ENCODE measurements at regions not wholly inside any gene's neighbourhood (a gene's known extent, or its start where the extent isn't known, plus 50 kb on each side); places are given as distances from the start of the nearest gene placed in this dataset.

- no peak overlapping the region for H3K27ac Mint-ChIP-seq
These were observed 542.2 kb downstream of the CDH11 start for GRCh38 chr16:64579712-64580111.

GRCh38 chr16:64545768-64546167 lies 576.1 kb downstream of the CDH11 start:
- Mint-ChIP-seq H3K27ac (no peak overlapping the region), H3K9me3 (peaks cover 21 to 27% of the 10 kb centered on the region in 2 donors), H3K36me3 (peaks cover 0 to 12% of the 10 kb centered on the region in 2 donors)
- ATAC-seq = no peak
- no peak for DNase-seq (ENCODE audit: low spot score in 2 of 2)

More at GRCh38 chr16:64579712-64580111, 542.2 kb downstream of the CDH11 start:
- DNase-seq (ENCODE audit: low spot score in 2 of 2) = no peak
- peaks cover 12 to 20% of the 10 kb centered on the region in 2 donors for H3K9me3 Mint-ChIP-seq
- H3K36me3 Mint-ChIP-seq = no peaks in the 10 kb centered on the region
- ATAC-seq = no peak

GRCh38 chr16:64544859-64545258 lies 577.0 kb downstream of the CDH11 start:
- H3K9me3 Mint-ChIP-seq = peaks cover 21 to 27% of the 10 kb centered on the region in 2 donors
- H3K36me3 Mint-ChIP-seq = peaks cover 0 to 12% of the 10 kb centered on the region in 2 donors
- ATAC-seq (no peak), DNase-seq (ENCODE audit: low spot score in 2 of 2) (no peak)
- no peak overlapping the region for H3K27ac Mint-ChIP-seq

- Mint-ChIP-seq H3K36me3 (peaks cover 0 to 5% of the 10 kb centered on the region in 2 donors), H3K27ac (no peak overlapping the region), H3K9me3 (peaks cover 17 to 24% of the 10 kb centered on the region in 2 donors)
- no peak for ATAC-seq
- no peak for DNase-seq (ENCODE audit: low spot score in 2 of 2)
These were observed 578.4 kb downstream of the CDH11 start for GRCh38 chr16:64543441-64543840.

- H3K9me3 Mint-ChIP-seq = peaks cover 16 to 24% of the 10 kb centered on the region in 2 donors
- peaks cover 0 to 5% of the 10 kb centered on the region in 2 donors for H3K36me3 Mint-ChIP-seq
- ATAC-seq (no peak), DNase-seq (ENCODE audit: low spot score in 2 of 2) (no peak)
- H3K27ac Mint-ChIP-seq = no peak overlapping the region
These were observed 578.8 kb downstream of the CDH11 start for GRCh38 chr16:64543031-64543430.

GRCh38 chr16:64542152-64542551 lies 579.7 kb downstream of the CDH11 start:
- H3K27ac Mint-ChIP-seq = no peak overlapping the region
- DNase-seq (ENCODE audit: low spot score in 2 of 2) = no peak
- H3K36me3 Mint-ChIP-seq = peaks cover 0 to 5% of the 10 kb centered on the region in 2 donors
- ATAC-seq = no peak
- H3K9me3 Mint-ChIP-seq = peaks cover 13 to 24% of the 10 kb centered on the region in 2 donors

GRCh38 chr16:64541621-64542020 lies 580.2 kb downstream of the CDH11 start:
- H3K36me3 Mint-ChIP-seq = peaks cover 0 to 5% of the 10 kb centered on the region in 2 donors
- ATAC-seq = no peak
- no peak for DNase-seq (ENCODE audit: low spot score in 2 of 2)
- H3K27ac Mint-ChIP-seq = no peak overlapping the region
- peaks cover 12 to 24% of the 10 kb centered on the region in 2 donors for H3K9me3 Mint-ChIP-seq

- Mint-ChIP-seq H3K27ac (no peak overlapping the region), H3K9me3 (peaks cover 18 to 21% of the 10 kb centered on the region in 2 donors), H3K36me3 (peaks cover 0 to 5% of the 10 kb centered on the region in 2 donors)
- ATAC-seq (no peak), DNase-seq (ENCODE audit: low spot score in 2 of 2) (no peak)
These were observed 581.4 kb downstream of the CDH11 start for GRCh38 chr16:64540434-64540833.

GRCh38 chr16:64539811-64540371 lies 582.0 kb downstream of the CDH11 start:
- no peak for ATAC-seq
- Mint-ChIP-seq H3K9me3 (peaks cover 23 to 26% of the 10 kb centered on the region in 2 donors), H3K27ac (no peak overlapping the region), H3K36me3 (peaks cover 0 to 9% of the 10 kb centered on the region in 2 donors)
- no peak for DNase-seq (ENCODE audit: low spot score in 2 of 2)

- peaks cover 30 to 46% of the 10 kb centered on the region in 2 donors for H3K9me3 Mint-ChIP-seq
- H3K27ac Mint-ChIP-seq = no peak overlapping the region
- H3K36me3 Mint-ChIP-seq = peaks cover 0 to 17% of the 10 kb centered on the region in 2 donors
- DNase-seq (ENCODE audit: low spot score in 2 of 2) (no peak), ATAC-seq (no peak)
These were observed 587.6 kb downstream of the CDH11 start for GRCh38 chr16:64534180-64534780.

- Mint-ChIP-seq H3K9me3 (peaks cover 30 to 47% of the 10 kb centered on the region in 2 donors), H3K36me3 (peaks cover 0 to 11% of the 10 kb centered on the region in 2 donors), H3K27ac (no peak overlapping the region)
- ATAC-seq (no peak), DNase-seq (ENCODE audit: low spot score in 2 of 2) (no peak)
These were observed 589.2 kb downstream of the CDH11 start for GRCh38 chr16:64532691-64533090.

GRCh38 chr16:64532117-64532516 lies 589.7 kb downstream of the CDH11 start:
- DNase-seq (ENCODE audit: low spot score in 2 of 2) = no peak
- H3K36me3 Mint-ChIP-seq = peaks cover 0 to 11% of the 10 kb centered on the region in 2 donors
- peaks cover 36 to 49% of the 10 kb centered on the region in 2 donors for H3K9me3 Mint-ChIP-seq
- no peak for ATAC-seq
- H3K27ac Mint-ChIP-seq = no peak overlapping the region

GRCh38 chr16:64531401-64531800 lies 590.5 kb downstream of the CDH11 start:
- Mint-ChIP-seq H3K27ac (no peak overlapping the region), H3K36me3 (peaks cover 0 to 11% of the 10 kb centered on the region in 2 donors), H3K9me3 (peaks cover 38 to 48% of the 10 kb centered on the region in 2 donors)
- ATAC-seq (no peak), DNase-seq (ENCODE audit: low spot score in 2 of 2) (no peak)

- no peak for DNase-seq (ENCODE audit: low spot score in 2 of 2)
- Mint-ChIP-seq H3K36me3 (peaks cover 0 to 4% of the 10 kb centered on the region in 2 donors), H3K27ac (no peak overlapping the region), H3K9me3 (peaks cover 10 to 14% of the 10 kb centered on the region in 2 donors)
- ATAC-seq = no peak
These were observed 599.3 kb downstream of the CDH11 start for GRCh38 chr16:64522548-64522947.

- Mint-ChIP-seq H3K27ac (no peak overlapping the region), H3K36me3 (peaks cover 0 to 4% of the 10 kb centered on the region in 2 donors), H3K9me3 (peaks cover 3 to 5% of the 10 kb centered on the region in 2 donors)
- ATAC-seq (no peak), DNase-seq (ENCODE audit: low spot score in 2 of 2) (no peak)
These were observed 608.0 kb downstream of the CDH11 start for GRCh38 chr16:64513871-64514270.

GRCh38 chr16:64507240-64508024 lies 614.4 kb downstream of the CDH11 start:
- ATAC-seq (no peak), DNase-seq (ENCODE audit: low spot score in 2 of 2) (no peak)
- Mint-ChIP-seq H3K27ac (no peak overlapping the region), H3K9me3 (peaks cover 15 to 18% of the 10 kb centered on the region in 2 donors), H3K36me3 (peaks cover 0 to 9% of the 10 kb centered on the region in 2 donors)

- no peak for ATAC-seq
- no peaks in the 10 kb centered on the region for H3K36me3 Mint-ChIP-seq
- H3K27ac Mint-ChIP-seq = no peak overlapping the region
- no peak for DNase-seq (ENCODE audit: low spot score in 2 of 2)
- H3K9me3 Mint-ChIP-seq = peaks cover 10 to 18% of the 10 kb centered on the region in 2 donors
These were observed 622.7 kb downstream of the CDH11 start for GRCh38 chr16:64499211-64499610.
